Right lung (tissue), 2 donors: ENCODE measurements at regions not wholly inside any gene's neighbourhood (a gene's known extent, or its start where the extent isn't known, plus 50 kb on each side); places are given as distances from the start of the nearest gene placed in this dataset.
"Not testable (repeated sequence)": the region's sequence is repeated elsewhere in the genome, so short reads cannot be mapped to it uniquely, and the experiment has no call there.

Experiments
- DNase-seq, 2 donors: peaks; one replicate each; pipeline ENCODE4 v3.0.0-alpha.2; 2013

- DNase-seq, result no peak
Observed at GRCh38 chr3:28949580-28949979, 331.3 kb upstream of the RBMS3 start.

- DNase-seq, result no peak
Observed at GRCh38 chr3:28950614-28951013, 330.3 kb upstream of the RBMS3 start.

GRCh38 chr3:28951772-28952556 lies 328.9 kb upstream of the RBMS3 start:
- no peak for DNase-seq

- DNase-seq, result no peak
Observed at GRCh38 chr3:28958656-28959055, 322.2 kb upstream of the RBMS3 start.

- DNase-seq, result no peak
Observed at GRCh38 chr3:28971156-28971555, 309.7 kb upstream of the RBMS3 start.

- DNase-seq, result no peak
Observed at GRCh38 chr3:28972921-28973320, 307.9 kb upstream of the RBMS3 start.

GRCh38 chr3:28973609-28974008 lies 307.3 kb upstream of the RBMS3 start:
- DNase-seq, result no peak

GRCh38 chr3:28978092-28978491 lies 302.8 kb upstream of the RBMS3 start:
- no peak for DNase-seq

GRCh38 chr3:28980131-28980530 lies 300.7 kb upstream of the RBMS3 start:
- no peak for DNase-seq

GRCh38 chr3:28980631-28981030 lies 300.2 kb upstream of the RBMS3 start:
- no peak for DNase-seq

GRCh38 chr3:28982906-28983305 lies 298.0 kb upstream of the RBMS3 start:
- DNase-seq, result no peak

- no peak for DNase-seq
Observed at GRCh38 chr3:28986922-28987321, 293.9 kb upstream of the RBMS3 start.

GRCh38 chr3:28989646-28990089 lies 291.2 kb upstream of the RBMS3 start:
- no peak for DNase-seq

- no peak for DNase-seq
Observed at GRCh38 chr3:28994161-28994905, 286.5 kb upstream of the RBMS3 start.

GRCh38 chr3:29004885-29005599 lies 275.8 kb upstream of the RBMS3 start:
- DNase-seq, result no peak

- DNase-seq, result no peak
Observed at GRCh38 chr3:29005862-29006261, 275.0 kb upstream of the RBMS3 start.

- DNase-seq, result no peak
Observed at GRCh38 chr3:29011441-29011840, 269.4 kb upstream of the RBMS3 start.

- no peak for DNase-seq
Observed at GRCh38 chr3:29011966-29012365, 268.9 kb upstream of the RBMS3 start.

- DNase-seq, result no peak
Observed at GRCh38 chr3:29022976-29023375, 257.9 kb upstream of the RBMS3 start.

GRCh38 chr3:29026286-29026685 lies 254.6 kb upstream of the RBMS3 start:
- DNase-seq, result no peak

- DNase-seq, result no peak
Observed at GRCh38 chr3:29026959-29027358, 253.9 kb upstream of the RBMS3 start.

- not testable (repeated sequence) for DNase-seq
Observed at GRCh38 chr3:29031175-29031574, 249.7 kb upstream of the RBMS3 start.

GRCh38 chr3:29033511-29033910 lies 247.4 kb upstream of the RBMS3 start:
- no peak for DNase-seq
